CD4-positive, alpha-beta T cell treated with Interleukin-1 beta for 1 hour (primary cell): ENCODE measurements at regions not wholly inside any gene's neighbourhood (a gene's known extent, or its start where the extent isn't known, plus 50 kb on each side); places are given as distances from the start of the nearest gene placed in this dataset.
"Not testable (repeated sequence)": the region's sequence is repeated elsewhere in the genome, so short reads cannot be mapped to it uniquely, and the experiment has no call there.

Source experiments
- DNase-seq, 2 donors: peaks; one replicate each; pipeline ENCODE4 v3.0.0-alpha.2; 2020 to 2022

DNA sequence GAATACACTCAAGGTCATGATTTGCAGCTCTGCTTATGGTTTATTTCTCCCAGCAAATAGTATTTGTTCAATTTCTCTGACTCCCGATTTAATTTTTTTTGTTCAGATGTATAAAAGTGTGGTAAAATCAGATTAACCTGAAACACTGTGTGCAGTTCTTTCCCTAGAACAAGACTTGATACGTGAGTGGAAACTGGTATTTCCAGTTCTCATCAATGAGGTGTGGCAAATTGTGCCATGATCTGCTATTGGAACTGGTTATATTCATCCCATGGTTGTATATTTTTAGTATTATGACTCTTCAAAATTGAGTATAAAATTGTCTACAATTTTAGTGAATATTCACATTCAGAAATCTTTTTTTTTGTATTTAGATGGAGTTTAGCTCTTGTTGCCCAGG lies 76.8 kb upstream of the IVNS1ABP start:
- DNase-seq, result no peak

DNA sequence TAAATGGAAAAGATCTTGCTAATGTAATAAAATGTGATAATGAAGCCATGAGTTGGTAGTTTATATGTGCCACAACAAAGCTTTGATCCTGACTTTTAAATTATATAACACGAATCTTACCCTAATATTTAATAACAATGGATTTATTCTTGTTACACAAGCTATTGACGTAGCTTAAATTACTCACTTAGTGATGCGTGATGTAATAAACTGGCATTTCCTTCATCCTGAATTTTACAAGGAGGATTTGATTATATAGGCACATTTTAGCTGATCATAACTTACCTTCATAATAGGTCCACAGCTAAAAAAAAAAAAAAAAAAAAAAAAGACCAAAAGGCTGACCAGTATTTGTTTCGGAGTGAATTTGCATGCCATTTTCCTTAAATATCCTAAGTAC lies 76.2 kb upstream of the IVNS1ABP start:
- no peak for DNase-seq

DNA sequence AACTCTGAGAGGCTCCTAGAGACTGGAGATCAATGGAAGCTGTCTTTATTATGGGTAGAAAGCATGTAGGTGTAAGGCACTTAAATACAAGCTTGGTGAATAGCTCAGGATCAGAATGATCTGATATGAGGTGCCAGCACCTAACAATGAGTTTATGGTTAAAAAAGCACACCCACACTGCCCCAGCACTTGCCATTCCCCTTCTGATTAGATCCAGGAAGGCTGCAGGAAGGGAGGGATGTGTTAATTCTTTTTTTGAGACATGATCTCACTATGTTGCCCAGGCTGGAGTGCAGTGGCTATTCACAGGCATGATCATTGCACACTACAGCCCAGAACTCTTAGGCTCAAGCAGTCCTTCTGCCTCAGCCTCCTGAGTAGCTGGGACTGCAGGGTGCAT lies 71.8 kb upstream of the IVNS1ABP start:
- no peak for DNase-seq

DNA sequence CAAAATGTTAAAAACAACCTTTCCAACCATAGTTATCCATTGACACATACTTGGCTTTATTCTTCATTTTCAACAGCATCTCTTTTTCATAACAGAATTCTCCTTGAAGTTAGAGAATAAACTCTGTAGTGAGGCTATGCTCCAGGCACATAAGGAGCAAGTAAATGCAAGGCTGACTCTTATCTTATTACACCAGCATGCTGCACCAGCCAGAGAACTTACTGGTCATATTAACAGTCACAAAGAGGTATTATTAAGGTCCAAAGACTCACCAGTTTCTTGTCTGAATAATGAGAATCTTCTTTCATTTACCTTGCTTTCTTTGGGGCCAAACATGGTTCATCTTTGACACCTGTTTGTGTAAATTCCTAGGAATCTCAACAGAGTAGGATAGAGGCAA lies 71.3 kb upstream of the IVNS1ABP start:
- DNase-seq, result no peak

DNA sequence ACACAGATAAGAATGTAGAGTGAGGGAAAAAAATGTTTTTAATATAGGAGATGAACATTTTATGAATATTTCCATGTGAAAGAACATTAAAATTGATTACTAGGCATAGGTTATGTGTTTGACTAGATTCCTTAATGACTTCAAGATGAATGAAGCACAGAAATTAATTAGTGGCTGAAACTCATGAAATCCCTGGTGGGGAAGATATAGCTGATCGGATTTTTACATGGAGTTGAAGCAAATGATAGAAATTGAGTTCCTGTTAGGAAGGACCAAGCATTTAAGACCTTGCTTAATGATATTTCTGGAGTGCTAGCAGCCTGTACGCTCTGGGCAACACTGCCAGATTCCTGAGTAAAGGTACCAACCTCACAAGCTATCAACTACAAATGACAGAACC lies 68.9 kb upstream of the IVNS1ABP start:
- DNase-seq, result no peak

DNA sequence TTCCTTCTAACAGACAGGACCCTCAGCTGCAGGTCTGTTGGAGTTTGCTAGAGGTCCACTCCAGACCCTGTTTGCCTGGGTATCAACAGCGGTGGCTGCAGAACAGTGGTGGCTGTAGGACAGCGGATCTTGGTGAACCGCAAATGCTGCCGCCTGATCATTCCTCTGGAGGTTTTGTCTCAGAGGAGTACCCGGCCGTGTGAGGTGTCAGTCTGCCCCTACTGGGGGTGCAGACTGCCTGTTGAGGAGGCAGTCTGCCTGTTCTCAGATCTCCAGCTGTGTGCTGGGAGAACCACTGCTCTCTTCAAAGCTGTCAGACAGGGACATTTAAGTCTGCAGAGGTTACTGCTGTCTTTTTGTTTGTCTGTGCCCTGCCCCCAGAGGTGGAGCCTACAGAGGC lies 66.8 kb upstream of the IVNS1ABP start:
- not testable (repeated sequence) for DNase-seq

DNA sequence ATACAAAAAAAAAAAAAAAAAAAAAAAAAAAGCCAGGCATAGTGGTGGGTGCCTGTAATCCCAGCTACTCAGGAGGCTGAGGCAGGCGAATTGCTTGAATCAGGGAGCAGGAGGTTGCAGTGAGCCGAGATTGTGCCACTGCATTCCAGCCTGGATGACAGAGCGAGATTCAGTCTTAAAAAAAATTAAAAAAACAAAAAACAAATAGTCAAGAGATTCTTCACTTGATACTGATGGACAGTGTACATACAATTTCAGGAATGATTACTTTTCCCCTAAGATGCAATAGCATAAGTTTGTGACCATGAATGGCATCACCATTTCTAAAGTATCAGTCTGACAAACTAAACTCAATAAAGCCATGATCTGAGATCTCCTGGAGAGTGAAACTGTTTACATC lies 60.8 kb upstream of the IVNS1ABP start:
- no peak for DNase-seq

DNA sequence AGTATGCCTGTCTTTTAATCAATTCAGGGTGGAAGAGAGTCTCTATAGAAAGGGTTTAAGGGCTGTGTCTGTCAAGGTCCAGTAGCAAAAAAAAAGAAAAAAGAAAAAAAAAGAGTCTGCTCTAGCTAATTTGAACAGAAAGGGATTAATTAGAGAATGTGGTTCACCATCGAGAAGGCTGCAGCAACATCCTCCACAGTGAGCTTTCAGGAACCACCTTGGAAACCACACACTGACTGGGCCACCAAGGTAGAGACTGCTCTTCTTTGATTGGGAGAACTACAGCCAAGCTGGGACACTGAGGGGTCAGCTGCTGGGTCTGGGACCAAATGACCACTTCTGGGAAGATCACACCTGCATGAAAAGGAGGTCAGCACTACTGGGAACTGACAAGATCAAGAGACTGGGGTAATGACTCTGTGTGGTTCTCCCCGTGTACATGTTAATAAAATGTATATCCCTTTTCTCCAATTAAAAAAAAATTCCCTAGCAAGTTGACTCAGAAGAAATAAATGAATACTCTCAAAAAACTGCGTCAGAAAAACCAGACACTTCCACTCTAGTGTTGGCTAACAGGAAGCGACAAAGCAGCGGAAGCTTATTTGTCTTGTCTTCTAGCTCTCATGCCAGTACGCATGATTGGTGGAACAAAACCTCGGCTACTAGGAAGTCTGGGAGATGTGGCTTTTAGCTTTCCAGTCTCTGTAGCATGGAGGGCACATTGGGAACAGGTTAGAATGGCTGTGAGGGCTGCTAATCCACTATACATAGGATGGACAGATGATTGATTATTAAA lies 60.0 kb upstream of the IVNS1ABP start:
- DNase-seq, result peak; percentile 8 to 50

DNA sequence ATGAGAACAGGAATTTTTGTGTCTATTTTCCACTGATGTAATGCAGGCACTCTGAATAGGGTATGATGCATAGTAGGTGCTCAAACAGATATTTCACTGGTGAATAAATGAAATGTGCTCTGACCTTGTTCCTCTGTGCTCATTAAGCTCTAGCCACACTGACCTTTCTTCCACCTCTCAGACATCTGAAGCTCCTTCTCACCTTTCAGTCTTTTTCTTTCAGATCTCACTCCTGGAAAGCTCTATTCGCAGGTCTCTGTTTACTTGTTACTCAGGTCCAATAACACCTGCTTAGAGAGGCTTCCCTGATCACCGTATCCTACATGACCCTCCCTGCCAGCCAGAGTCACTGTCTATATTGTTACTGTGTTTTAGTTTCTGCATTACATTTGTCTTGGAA lies 59.2 kb upstream of the IVNS1ABP start:
- no peak for DNase-seq

DNA sequence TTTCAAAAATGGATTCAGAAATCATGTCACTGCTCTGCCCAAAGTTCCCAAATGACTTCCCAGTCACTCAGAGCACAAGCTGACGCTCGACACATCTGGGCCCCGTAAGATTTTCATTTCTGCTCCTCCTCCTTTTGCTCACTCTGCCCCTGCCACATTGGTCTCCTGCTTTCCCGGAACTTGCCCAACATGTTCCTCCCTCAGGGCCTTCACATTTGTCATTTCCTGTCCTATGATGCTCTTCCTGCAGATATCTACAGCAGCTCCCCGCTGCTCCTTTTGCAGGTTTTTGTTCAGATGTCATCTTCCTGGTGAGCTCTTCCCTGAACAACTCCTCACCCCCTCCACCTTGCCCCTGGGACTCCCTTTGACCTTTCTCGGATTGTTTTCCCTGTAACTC lies 58.5 kb upstream of the IVNS1ABP start:
- DNase-seq, result peak in 1 of 2 donors; percentile 70

DNA sequence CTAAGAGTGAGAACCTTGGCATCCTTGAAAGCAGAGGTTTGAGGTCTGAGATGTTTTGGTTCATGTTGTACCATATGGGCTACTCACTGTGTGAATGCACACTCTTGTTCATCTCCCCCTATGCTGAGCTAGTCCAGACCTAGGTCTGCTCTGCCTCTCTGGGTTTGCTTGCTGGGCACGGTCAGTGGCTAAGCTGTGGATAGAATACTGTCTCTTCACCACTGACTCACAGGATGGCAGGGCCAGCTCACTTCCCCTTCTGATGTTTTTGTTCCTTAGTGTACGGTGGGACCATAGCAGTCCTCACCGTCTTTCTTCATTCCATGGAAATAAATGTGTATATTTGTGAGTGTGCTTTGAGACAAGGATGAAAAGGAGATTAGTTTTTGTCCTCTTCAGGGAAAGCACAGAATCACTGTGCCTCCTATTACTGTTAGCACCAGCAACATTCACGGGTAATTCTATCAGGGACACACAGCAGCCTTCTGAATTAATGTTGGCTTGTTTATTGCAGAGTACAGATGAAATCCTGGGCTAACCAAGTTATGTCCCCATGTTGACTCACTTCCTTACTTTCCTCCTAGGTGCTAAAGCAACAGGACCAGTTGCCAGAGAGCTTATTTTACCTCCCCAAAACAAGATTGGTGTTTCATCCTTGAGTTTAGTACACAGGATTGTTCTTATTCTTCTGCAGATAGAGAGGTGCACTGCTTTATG lies 56.9 kb upstream of the IVNS1ABP start:
- DNase-seq, result peak in 1 of 2 donors; percentile 69

DNA sequence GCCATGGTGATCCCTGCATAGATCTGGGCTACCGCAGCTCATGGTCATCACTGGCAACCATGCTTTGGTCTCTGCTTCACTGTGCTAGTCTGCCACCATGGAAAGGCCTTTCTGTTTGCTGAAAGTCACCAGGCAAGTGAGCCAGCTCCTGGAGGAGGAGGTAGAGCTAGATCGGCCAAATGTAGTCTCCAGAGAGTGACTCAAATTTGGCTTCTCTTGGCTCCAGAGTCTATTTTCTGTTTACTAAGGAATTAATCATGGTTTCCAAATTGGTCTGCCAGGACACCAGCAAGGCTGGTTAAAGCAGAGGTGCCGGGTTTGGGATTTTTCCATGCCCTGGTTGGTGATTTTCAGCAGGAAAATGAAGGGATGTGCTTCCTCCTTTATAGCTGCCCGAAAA lies 52.7 kb upstream of the IVNS1ABP start:
- no peak for DNase-seq

DNA sequence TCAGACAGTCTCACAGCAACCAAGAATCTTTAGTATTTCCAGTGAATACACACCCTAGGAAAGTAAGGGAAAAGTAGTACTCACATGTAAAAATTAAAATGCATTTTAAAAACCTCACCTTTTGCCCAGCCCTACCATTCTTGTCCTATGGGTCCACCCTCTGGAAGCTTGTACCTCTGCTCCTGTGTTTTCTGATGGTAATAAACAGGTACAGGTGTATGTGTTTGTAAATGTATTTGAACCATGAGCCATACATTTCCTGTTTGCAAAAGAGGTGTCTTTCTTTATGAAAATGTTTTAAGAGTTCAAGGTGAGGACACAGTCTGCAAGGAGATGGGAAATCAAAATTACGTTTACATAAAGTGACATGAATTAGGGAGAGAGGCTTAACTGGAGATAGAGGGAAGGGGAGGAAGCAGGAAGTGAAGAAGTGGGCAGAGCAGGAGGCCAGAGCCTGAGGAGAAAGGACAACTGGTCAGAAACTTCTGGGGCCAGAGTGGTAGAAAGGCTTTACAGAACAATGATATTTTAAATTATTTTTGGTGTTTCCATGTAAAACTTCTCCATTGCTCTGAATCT lies 52.0 kb upstream of the IVNS1ABP start:
- DNase-seq, result no peak

DNA sequence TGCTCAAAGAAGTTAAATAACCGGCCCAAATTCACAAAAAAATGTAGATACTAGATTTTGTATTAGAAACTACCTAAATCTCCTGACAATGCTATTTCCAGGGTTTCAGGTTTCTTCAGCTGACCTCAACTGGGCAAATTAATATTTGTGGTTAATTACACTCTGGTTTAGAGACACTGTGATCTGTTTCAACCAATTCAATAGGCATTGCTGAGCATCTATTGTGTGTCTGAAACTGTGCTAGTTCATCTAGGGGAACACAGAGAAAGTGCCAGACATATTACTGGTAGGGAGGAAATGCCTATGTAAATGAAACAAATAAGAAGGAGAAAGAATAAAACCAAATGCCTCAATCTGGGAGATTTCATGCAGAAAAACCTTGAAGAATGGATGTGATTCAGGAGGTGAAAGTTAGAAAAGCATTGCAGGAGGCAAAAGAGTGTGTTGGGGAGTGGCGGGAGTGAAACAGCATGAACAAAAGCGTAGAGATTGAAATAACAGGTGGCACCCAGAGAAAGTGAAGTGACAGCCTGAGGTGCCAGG lies 51.3 kb upstream of the IVNS1ABP start:
- no peak for DNase-seq

DNA sequence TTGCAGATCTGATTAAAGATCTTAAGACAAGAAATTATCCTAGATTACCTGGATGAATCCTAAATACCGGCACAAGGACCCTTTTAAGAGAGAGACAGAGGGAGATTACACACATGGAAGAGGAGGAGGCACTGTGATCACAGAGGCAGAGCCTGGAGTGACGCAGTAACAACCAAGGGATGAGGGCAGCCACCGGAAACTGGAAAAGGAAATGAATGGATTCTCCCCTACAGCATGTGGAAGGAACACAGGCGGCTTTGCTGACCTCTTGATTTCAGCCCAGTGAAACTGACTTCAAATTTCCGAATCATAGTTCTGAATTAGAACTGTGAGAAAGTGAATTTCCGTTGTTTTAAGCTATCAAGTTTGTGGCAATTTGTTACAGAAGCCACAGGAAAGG lies 50.2 kb upstream of the IVNS1ABP start:
- DNase-seq, result no peak
